ENCODE measurements at regions not wholly inside any gene's neighbourhood (a gene's known extent, or its start where the extent isn't known, plus 50 kb on each side); places are given as distances from the start of the nearest gene placed in this dataset.
A peak's percentile ranks its signal among the peaks of the same experiment; 100 is the strongest.

DNA sequence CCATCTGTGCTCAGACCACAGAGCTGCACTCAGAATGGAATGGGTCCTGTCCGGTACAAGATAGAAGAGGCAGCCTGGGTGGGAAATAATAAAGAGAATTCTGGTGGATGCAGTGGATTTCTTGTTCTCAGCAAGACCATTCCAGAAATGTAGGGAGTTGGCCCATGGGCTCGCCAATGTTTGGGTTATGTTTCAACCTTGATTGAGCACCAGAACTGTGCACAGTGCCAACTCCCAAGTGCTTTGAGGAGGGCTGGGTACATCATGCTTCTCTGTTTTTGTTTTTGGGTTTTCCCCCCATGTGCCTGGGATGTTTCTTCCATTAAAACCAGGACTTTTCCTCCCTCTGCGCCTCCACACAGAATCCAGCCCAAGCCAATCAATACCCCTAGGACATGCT, 304.1 kb downstream of the TNS1 start:
- TF ChIP-seq, protein P1, sequence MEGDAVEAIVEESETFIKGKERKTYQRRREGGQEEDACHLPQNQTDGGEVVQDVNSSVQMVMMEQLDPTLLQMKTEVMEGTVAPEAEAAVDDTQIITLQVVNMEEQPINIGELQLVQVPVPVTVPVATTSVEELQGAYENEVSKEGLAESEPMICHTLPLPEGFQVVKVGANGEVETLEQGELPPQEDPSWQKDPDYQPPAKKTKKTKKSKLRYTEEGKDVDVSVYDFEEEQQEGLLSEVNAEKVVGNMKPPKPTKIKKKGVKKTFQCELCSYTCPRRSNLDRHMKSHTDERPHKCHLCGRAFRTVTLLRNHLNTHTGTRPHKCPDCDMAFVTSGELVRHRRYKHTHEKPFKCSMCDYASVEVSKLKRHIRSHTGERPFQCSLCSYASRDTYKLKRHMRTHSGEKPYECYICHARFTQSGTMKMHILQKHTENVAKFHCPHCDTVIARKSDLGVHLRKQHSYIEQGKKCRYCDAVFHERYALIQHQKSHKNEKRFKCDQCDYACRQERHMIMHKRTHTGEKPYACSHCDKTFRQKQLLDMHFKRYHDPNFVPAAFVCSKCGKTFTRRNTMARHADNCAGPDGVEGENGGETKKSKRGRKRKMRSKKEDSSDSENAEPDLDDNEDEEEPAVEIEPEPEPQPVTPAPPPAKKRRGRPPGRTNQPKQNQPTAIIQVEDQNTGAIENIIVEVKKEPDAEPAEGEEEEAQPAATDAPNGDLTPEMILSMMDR (IDR thresholded peaks at IDR 0.05; ENCODE audit: low read length, missing control alignments), result no peak
- DNase-seq (ENCODE audit: low read depth), result no peak
- H3K4me3 ChIP-seq (replicated peaks; ENCODE audit: low read depth, low read length), result no peak overlapping the region

DNA sequence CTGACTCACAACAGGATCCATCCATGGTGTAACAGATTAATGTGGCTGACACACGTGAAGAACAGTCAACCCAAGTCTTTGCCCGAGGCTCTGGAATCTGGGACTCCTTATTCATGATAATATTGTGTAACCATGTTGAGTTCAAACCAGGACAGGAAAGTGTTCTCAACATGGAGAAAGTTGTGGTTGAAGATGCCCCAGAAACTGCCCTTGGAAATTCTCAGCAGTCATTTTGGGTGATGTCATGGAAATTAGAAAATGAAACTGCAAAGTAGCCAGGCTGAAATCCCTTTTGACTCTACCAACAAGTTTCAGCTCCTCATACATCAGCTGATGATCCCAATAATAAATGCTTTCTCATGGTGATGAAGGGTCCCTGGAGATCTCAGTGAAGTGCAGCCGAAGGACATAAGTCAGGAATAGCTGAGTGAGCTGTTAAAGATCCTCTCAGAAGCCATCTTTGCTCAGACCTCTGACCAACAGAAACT, 307.7 kb downstream of the TNS1 start:
- H3K4me3 ChIP-seq (replicated peaks; ENCODE audit: low read depth, low read length), result no peak overlapping the region
- DNase-seq (ENCODE audit: low read depth), result peak; percentile 82
- TF ChIP-seq, protein P1 (IDR thresholded peaks at IDR 0.05; ENCODE audit: low read length, missing control alignments), result no peak

DNA sequence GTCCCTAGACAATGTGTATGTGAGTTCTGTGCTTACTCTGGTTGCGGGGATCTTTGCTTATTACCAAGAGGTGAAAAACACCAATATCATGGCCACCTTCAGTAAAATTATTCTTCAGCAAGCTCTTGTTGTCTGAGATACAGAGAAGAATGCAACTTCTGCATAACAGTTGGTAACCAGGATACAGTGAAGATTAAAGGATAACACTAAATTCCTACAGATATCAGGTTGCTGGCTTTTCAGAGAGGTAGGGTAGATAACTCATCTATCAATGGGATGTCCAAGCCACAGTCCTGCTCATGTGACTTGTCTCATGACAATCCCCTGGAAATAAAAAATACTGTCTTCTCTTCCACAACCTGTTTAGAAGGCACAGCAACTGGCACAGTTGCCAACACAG, 308.5 kb downstream of the TNS1 start:
- no peak overlapping the region for H3K4me3 ChIP-seq (replicated peaks; ENCODE audit: low read depth, low read length)
- no peak for DNase-seq (ENCODE audit: low read depth)
- TF ChIP-seq, protein P1 (IDR thresholded peaks at IDR 0.05; ENCODE audit: low read length, missing control alignments), result no peak

DNA sequence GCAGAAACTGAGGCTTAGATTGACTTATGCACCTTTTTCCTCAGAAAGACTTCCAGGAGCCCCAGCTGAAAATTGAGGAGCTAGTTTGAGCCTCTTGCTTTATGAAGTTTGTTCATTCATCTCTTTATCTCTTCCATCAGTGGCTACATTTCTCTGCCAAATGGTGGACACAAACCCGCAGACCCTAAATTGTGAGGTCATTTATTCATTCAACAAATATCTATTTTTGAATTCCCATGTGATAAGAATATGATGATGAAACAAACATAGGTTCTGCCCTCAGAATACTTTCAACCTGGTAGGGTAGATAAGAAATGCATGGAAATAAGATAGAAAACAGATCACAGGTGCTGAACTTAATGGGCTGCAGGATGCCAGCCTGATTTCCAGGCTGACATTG, 309.4 kb downstream of the TNS1 start:
- no peak for DNase-seq (ENCODE audit: low read depth)
- TF ChIP-seq, protein P1 (IDR thresholded peaks at IDR 0.05; ENCODE audit: low read length, missing control alignments), result no peak
- no peak overlapping the region for H3K4me3 ChIP-seq (replicated peaks; ENCODE audit: low read depth, low read length)

DNA sequence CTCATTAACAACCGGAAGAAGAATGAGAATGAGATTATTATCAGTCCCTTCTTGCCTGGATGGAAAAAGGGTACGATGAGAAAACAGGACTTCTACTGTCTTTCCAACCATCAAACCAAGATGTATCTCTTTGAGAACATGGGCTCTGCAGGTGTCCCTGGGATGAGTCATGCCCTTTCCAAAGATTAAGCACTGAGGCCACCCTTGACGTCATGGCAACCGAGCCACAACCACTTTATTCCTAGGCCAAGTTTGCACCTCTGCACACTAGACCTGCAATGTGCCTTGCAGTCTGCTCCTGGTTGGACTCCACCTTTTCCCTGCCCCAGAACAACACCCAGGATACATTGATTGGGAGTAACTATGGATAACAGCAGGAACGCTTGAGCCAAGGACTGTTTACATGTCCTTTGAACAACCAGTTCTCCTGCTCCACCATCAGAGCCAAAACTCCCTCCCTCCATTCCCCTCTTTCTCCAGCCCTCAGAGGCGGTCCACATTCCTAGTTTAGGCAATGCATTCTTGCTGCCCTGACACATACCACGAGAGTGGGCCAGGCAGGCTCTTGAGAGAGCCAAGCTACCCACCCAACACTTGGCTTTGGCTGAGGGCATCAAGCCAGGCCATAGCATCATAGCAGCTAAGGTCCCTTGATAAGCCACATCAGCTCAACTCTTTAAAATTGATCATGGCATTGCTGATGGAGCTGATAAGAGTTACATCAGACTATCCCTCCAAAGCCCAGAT, 310.7 kb downstream of the TNS1 start:
- TF ChIP-seq, protein P1 (IDR thresholded peaks at IDR 0.05; ENCODE audit: low read length, missing control alignments), result no peak
- peak; percentile 15 for DNase-seq (ENCODE audit: low read depth)
- H3K4me3 ChIP-seq (replicated peaks; ENCODE audit: low read depth, low read length), result no peak overlapping the region

DNA sequence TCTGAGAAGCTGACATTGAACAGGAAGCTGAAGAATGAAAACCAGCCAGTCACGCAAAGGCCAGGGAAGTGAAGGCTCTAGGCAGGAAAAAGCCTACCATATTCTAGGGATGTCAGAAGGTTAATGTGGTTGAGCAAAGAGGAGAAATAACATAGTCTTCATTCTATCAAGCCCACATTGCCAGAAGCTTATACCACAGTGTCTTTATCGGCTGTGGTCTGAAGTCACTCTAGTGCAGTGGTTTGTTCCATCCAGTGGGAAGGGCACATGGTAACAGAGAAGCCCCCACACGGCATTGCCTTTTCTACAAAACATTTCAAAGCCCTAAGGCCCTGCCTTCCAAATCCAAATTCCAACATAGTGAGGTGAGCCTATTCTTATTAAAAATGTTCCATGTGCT, 311.3 kb downstream of the TNS1 start:
- no peak for DNase-seq (ENCODE audit: low read depth)
- TF ChIP-seq, protein P1 (IDR thresholded peaks at IDR 0.05; ENCODE audit: low read length, missing control alignments), result no peak
- no peak overlapping the region for H3K4me3 ChIP-seq (replicated peaks; ENCODE audit: low read depth, low read length)

DNA sequence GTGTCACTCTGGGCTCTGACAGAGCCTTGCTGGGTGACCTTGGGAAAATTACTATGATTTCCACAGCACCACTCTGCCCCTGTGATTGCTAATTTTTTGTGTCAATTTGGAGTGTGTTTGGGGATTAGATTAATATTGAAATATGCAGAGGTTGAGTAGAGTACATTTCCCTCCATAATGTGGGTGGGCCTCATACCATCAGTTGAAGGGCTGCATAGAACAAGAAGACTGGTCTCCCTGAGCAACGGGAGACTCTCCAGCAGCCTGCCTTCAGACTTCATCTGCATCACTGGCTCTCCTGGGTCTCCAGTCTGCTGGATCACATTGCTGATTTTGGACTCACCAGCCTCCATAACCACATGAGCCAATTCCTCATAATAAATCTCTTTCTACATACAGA, 313.7 kb downstream of the TNS1 start:
- DNase-seq (ENCODE audit: low read depth), result no peak
- no peak overlapping the region for H3K4me3 ChIP-seq (replicated peaks; ENCODE audit: low read depth, low read length)
- TF ChIP-seq, protein P1 (IDR thresholded peaks at IDR 0.05; ENCODE audit: low read length, missing control alignments), result no peak

Measured in fibroblast of pulmonary artery (primary cell).